ENCODE measurements at regions not wholly inside any gene's neighbourhood (a gene's known extent, or its start where the extent isn't known, plus 50 kb on each side); places are given as distances from the start of the nearest gene placed in this dataset.

DNA sequence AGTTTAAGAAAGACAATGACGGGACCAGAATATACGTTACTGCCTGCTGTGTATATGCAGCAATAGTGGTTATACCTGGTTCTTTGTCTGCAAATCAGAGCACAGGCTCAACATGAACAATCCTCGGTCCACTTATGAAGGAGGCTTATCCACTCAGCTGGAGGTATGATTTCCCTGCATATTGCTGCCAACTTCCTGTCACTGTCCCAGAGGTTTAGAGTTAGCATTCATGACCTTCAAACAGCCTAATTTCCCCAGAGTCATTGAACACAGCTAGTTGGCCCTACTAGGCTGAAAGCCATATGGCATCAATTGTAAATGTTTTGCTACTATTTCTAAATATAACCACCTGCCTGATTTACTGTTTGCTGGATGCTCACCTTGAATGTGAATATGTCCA, 224.9 kb upstream of the ZNF717 start:
- DNase-seq (ENCODE audit: low spot score) = no peak

DNA sequence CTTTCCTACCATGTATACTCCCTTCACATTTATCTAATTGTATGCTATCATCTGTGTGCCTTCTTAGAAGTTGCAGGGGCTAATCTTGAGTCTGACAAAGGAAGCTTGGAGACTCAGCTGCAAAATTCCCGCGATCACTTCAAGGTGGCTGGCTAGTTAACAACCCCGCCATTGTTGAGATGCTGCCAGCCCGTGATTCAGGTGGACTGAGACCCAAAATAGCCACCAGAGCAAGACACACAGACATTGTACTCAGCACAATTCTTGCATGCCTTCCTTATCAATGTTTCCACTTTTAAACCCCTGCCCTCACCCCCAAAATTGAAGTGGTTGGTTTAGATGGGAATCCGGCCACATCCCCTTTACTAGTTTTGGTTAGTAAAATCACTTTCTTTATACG, 225.8 kb upstream of the ZNF717 start:
- DNase-seq (ENCODE audit: low spot score) = no peak

GRCh38 chr3:76015496-76015895, 230.1 kb upstream of the ZNF717 start:
- no peak for DNase-seq (ENCODE audit: low spot score)

- DNase-seq (ENCODE audit: low spot score) = no peak
Observed at GRCh38 chr3:76016111-76016510, 230.8 kb upstream of the ZNF717 start.

DNA sequence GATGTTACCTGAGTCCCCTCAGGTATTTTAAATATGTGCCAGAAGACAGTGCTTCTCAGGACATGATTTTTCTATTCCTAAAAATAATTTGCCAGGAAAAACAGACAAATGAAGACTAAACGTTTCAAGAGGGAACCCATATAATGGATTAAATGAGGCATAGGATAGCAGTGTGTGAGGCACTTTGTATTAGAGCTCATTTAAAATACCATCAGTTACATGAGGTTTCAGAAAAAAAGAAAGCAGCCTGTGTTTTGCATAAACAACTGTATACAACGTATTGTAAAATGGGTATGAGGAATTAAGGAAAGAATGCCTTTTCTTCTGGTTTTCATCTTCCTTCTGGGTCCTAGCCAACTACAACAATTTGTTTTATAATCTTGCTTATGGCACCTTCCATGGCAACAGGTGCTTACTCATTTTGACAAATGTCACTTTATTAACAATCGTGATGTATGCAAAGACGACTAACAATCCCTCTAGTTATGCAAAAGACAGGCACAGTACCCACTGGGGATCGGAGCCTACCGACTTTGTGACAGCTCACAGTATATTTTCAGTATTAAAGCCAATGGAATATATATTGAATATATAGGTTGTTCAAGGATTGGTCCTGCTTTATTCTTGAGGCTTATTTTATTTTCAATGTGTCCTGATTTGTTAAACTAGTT, 231.6 kb upstream of the ZNF717 start:
- no peak for DNase-seq (ENCODE audit: low spot score)

DNA sequence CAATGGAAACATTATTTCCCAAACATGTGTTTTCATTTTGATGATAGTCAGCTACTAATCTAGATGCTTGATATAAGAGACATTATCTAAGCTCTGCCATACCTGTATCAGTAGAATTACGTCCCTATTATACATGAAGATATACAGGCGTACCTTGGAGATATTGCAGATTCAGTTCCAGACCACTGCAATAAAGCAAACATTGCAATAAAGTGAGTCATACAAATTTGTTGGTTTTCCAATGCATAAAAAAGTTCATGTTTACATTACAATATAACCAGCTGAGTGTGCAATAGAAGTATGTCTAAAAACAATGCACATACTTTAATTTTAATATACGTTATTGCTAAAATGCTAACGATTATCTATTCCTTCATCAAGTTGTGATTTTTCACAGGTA, 236.0 kb upstream of the ZNF717 start:
- no peak for DNase-seq (ENCODE audit: low spot score)

DNA sequence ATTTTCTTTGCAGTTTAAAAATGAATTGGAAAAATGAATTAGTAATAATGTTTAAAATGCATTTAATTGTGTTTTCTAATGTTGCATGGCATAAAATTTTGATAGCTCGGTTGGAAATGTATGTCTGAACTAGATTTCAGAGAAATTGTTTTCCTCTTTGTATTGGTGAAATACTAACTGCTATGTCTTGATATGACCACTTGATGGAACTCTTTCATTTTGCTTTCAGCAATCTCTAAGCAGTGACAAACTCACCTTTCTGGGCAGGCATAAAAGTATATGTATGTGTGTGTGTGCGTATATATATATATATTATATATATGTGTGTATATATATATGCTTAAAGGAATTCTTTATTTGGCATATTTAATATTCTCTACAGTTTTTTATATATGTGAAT, 239.3 kb upstream of the ZNF717 start:
- DNase-seq (ENCODE audit: low spot score) = no peak

- no peak for DNase-seq (ENCODE audit: low spot score)
Observed at GRCh38 chr3:76025561-76025960, 240.2 kb upstream of the ZNF717 start.

GRCh38 chr3:76026379-76026778, 241.0 kb upstream of the ZNF717 start:
- DNase-seq (ENCODE audit: low spot score) = no peak

DNA sequence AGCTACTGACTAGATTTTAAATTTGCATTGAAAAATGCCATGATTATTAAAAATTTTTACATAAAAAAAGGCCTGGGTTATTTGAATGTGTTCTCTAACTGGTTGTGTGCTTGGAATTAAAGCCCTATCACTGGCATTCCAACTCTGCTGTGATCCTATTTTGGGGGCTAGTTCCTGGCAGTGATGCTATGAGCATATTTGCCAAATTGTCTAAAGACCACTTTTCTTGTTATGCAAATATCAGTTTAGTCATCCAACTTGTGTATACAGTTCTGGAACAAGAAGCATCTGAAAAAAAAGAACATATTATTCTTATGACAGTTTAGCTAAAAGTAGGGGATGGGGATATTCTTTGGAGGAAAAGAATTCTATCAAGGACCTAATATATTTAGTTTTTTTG, 243.4 kb upstream of the ZNF717 start:
- no peak for DNase-seq (ENCODE audit: low spot score)

DNA sequence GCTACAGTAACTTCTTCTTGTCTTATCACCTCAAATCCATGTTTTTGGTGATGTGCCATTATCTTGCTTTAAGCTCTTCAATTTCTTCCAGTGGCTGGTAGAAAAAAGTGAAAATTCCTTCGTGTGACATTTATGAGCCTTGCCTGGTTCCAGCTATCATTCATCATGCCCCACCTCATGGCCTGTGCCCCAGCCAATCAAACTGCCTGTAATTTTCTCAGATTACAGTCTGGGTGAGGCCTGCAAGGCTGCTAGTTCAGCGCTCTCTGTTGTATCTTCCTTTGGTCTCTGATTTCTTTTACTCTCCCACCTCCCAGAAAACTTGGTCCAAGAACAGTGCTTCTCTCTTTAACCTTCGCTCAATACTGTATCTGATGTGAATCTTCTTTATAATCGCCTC, 249.3 kb upstream of the ZNF717 start:
- DNase-seq (ENCODE audit: low spot score) = no peak

DNA sequence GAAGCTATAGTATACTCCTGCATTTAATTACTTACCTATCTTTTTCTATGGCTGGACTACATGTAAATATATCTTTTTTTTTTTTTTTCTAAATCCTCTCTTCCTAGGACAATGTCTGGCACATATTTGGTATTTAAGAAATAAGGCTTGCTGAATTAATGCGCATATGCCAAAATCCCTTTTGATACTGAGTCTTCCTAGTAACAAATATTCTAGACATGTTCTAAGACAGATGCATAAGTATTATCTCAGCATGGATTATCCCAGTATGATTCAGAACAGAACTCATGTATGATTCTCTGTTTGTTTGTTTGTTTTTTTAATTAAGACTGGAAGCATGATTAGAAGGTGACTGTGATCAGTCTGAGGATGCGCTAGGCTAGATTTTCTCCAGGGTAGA, 249.8 kb upstream of the ZNF717 start:
- no peak for DNase-seq (ENCODE audit: low spot score)

- no peak for DNase-seq (ENCODE audit: low spot score)
Observed at GRCh38 chr3:76038949-76039348, 253.6 kb upstream of the ZNF717 start.

GRCh38 chr3:76039431-76039830, 254.1 kb upstream of the ZNF717 start:
- no peak for DNase-seq (ENCODE audit: low spot score)

DNA sequence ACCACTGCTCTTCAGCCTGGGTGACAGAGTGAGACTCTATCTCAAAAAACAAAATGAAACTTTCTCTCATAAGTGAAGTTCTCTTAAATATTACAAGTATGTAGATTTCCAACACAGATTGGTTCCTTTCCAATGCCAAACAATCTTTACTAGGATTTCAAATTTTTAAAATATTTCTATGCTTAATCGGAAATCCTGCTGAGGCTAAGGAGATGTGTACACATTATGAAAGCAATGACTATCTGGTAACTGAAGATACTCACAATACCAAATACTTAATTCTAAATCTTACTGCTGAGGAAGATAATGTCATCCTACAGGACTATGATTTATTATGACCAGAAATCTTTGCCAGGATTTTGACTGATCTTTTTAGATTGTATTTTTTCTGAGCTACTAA, 255.6 kb upstream of the ZNF717 start:
- DNase-seq (ENCODE audit: low spot score) = no peak

- DNase-seq (ENCODE audit: low spot score) = no peak
Observed at GRCh38 chr3:76043746-76044145, 258.4 kb upstream of the ZNF717 start.

DNA sequence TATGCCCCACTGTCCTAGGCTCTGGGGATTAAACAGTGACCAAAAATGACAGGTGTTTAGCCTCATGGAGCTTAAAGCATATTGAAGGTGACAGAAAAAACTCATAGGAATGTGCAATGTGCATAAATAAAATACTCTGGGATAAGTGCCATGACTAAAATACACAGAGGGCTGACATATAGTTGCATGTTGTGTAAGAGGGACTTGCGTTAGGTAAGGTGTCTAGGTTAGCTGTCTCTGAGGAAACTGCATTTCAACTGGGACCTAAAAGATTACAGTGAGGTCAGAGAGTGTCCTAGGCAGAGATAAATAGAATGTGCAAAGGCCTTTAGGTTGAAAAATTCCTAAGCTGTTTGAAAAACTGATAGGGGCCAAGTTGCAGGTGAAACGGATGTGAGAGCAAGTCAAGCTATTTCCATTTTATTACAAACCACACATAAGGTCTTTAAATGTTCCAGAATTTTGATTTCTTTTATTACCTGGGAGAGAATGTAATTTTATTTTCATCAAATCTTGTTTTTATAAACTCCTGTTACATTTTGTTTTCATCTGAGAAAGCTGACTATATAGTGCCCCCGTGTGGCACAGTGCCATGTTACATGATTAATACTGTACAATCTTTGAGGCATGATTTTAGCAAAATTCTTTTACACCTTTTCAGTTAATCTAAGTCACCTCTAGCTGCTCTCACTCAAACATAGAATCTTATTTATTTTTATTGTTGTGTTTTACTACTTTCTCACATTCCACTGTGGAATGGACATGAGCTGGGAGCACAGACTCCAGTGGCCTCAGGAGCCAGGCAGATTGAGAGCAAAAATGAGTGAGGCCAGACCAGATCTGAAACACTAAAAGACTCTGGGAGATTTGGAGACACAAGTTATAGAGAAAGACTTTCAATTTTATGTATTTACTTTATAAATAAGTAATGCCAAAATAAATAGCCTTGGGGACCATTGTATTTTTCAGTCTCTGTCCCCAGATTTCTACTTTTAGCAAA, 259.6 kb upstream of the ZNF717 start:
- no peak for DNase-seq (ENCODE audit: low spot score)

DNA sequence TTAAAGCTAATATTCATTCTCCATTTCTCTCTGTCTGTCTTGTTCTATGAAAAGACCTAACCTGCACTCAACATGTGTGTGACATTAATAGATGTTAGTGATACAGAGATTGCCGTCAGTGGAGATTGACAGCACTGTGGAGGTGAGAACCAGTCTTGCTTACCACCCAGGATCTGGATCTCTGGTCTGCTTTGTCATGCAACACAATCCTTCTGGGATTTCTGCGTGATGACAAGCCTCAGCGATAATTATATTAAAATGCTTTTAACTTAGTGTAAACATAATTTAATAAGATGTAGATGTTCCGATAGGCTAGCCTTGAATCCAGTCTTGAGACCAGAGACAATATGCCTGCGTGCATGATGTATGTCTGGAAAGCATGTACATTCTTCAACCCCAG, 262.0 kb upstream of the ZNF717 start:
- DNase-seq (ENCODE audit: low spot score) = no peak

DNA sequence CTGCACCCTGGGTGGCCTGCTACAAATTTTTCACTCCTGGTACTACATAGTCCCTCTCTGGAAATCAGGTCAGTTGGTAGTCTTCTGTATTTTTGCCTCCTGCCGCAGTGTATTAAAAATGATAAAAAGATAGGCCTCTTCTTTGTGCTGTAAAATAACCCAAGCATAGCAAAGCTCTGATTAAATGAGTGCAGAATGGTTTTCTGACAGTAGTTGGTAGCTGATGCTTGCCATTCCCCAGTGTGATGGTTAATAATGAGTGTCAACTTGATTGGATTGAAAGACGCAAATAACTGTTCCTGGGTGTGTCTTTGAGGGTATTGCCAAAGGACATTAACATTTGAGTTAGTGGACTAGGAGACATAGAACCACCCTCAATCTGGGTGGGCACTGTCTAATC, 264.4 kb upstream of the ZNF717 start:
- no peak for DNase-seq (ENCODE audit: low spot score)

GRCh38 chr3:76051145-76051544, 265.8 kb upstream of the ZNF717 start:
- no peak for DNase-seq (ENCODE audit: low spot score)

DNA sequence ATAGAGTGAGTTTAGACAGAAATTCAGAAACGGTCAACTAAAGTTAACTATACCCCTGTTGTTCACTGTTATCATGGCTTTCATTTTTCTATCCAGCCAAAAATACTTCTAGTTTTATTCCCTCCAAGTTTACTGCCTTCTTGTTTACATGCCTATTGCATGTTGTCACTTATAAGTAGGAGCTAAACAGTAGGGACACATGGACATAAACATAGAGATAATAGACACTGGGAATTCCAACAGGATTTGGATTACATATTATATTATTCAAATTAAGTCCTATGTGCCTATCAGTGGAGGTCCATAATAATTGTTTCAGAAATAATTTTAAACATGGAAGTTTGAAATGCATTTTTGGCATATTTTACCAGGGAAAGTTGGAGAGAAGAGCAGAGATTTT, 269.1 kb upstream of the ZNF717 start:
- no peak for DNase-seq (ENCODE audit: low spot score)

- DNase-seq (ENCODE audit: low spot score) = no peak
Observed at GRCh38 chr3:76061654-76062053, 276.3 kb upstream of the ZNF717 start.

DNA sequence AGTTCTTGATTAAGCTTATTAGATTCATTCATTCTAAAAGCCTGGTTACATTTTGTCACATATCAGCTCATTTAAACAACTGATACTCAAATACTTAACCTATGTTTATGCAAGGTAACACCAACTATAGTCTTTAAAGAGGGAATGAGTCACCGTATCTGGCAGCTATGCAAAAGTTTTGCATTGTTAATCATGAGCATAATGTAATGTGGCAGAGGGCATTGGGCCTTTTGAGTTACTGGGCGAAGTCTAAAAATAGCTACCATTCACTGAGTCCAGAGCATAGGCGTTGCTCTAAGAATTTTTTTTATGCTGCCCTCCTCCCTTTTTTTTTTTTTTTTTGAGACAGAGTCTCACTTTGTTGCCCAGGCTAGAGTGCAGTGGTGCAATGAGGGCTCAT, 277.7 kb upstream of the ZNF717 start:
- peak; percentile 29 for DNase-seq (ENCODE audit: low spot score)

DNA sequence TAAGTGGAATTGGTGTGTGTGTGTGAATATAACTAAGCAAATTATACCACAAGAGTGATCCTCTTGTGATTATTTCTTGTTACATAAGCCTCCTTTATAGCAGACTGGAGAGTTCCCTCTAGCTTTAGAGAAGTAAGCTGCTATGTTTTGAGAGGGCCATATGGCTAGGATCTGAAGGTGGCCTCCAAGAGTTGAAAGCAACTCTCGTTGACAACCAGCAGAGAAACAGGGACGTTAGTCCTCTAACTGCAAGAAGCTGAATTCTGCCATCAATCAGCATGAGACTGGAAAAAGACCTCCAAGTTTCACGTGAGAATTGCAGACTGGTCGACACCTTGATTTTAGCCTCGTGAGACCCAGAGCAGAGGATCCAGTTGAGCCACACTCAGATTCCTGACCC, 278.5 kb upstream of the ZNF717 start:
- DNase-seq (ENCODE audit: low spot score) = no peak
